Neural progenitor cell (in vitro differentiated cells): ENCODE measurements at regions not wholly inside any gene's neighbourhood (a gene's known extent, or its start where the extent isn't known, plus 50 kb on each side); places are given as distances from the start of the nearest gene placed in this dataset.

Source experiments
- DNase-seq: peaks from one replicate; pipeline ENCODE4 v3.0.0-alpha.2; 2016; ENCODE audit warnings: low spot score
- H2AFZ ChIP-seq: fragments of 200-600 bp; sonication (generic); replicated peaks from 2 replicates; pipeline ENCODE4 v1.6.1; 2016; ENCODE audit warnings: antibody characterized with exemption
- H3F3A ChIP-seq: fragments of 200-600 bp; sonication (generic); 2 replicates; pipeline ENCODE4 v1.6.1; 2016; ENCODE audit warnings: antibody characterized with exemption, low read depth
- H3K27ac ChIP-seq: fragments of 200-600 bp; sonication (generic); 2 replicates; pipeline ENCODE4 v1.5.1; 2016; ENCODE audit warnings: mild to moderate bottlenecking
- H3K27me3 ChIP-seq: fragments of 200-600 bp; sonication (generic); 2 replicates; pipeline ENCODE4 v1.6.1; 2016; ENCODE audit warnings: mild to moderate bottlenecking, moderate library complexity
- H3K36me3 ChIP-seq: fragments of 200-600 bp; sonication (generic); 2 replicates; pipeline ENCODE4 v1.5.1; 2016
- H3K4me1 ChIP-seq: fragments of 200-600 bp; sonication (generic); 2 replicates; pipeline ENCODE4 v1.6.1; 2016; ENCODE audit warnings: mixed run types
- H3K4me2 ChIP-seq: fragments of 200-600 bp; sonication (generic); 2 replicates; pipeline ENCODE4 v1.6.1; 2016
- H3K4me3 ChIP-seq: fragments of 200-600 bp; sonication (generic); 2 replicates; pipeline ENCODE4 v1.5.1; 2016
- H3K79me2 ChIP-seq: fragments of 200-600 bp; sonication (generic); 2 replicates; pipeline ENCODE4 v1.6.1; 2016; ENCODE audit warnings: low read depth
- H3K9ac ChIP-seq: fragments of 200-600 bp; sonication (generic); 2 replicates; pipeline ENCODE4 v1.6.1; 2016
- H3K9me3 ChIP-seq: fragments of 200-600 bp; sonication (generic); 2 replicates; pipeline ENCODE4 v1.5.1; 2016; ENCODE audit warnings: low read depth
- H4K20me1 ChIP-seq: fragments of 200-600 bp; sonication (generic); 2 replicates; pipeline ENCODE4 v1.6.1; 2016; ENCODE audit warnings: low read depth
- H3K27ac Mint-ChIP-seq: 3 replicates; pipeline ENCODE4 v1.8.0; 2021; ENCODE audit warnings: mixed read lengths
- H3K27me3 Mint-ChIP-seq: 2 replicates; pipeline ENCODE4 v1.8.0; 2022; ENCODE audit warnings: low read depth, mild to moderate bottlenecking, inconsistent platforms, moderate library complexity, mixed read lengths; ENCODE audit not compliant: insufficient read depth
- H3K36me3 Mint-ChIP-seq: 3 replicates; pipeline ENCODE4 v1.8.0; 2021; ENCODE audit warnings: mixed read lengths
- H3K4me1 Mint-ChIP-seq: 3 replicates; pipeline ENCODE4 v1.8.0; 2021; ENCODE audit warnings: mixed read lengths
- H3K4me3 Mint-ChIP-seq: 3 replicates; pipeline ENCODE4 v1.8.0; 2021; ENCODE audit warnings: mild to moderate bottlenecking, moderate library complexity, mixed read lengths
- H3K9me3 Mint-ChIP-seq: 3 replicates; pipeline ENCODE4 v1.8.0; 2020; ENCODE audit warnings: mixed read lengths
- CTCF ChIP-seq: fragments of 200-600 bp; sonication (generic); IDR thresholded peaks from 2 replicates; pipeline ENCODE4 v1.5.1; 2017; ENCODE audit warnings: antibody characterized with exemption, mild to moderate bottlenecking
- EZH2 ChIP-seq: fragments of 200-600 bp; sonication (generic); IDR thresholded peaks from 2 replicates; pipeline ENCODE4 v1.6.1; 2017; ENCODE audit warnings: antibody characterized with exemption, mild to moderate bottlenecking, moderate library complexity
- EZH2phosphoT487 ChIP-seq: fragments of 200-600 bp; sonication (generic); IDR thresholded peaks from 2 replicates; pipeline ENCODE4 v1.6.1; 2017; ENCODE audit warnings: antibody characterized with exemption

- DNase-seq = no peak
These were observed 402.7 kb upstream of the SALL3 start for GRCh38 chr18:78576967-78577366.

GRCh38 chr18:78579449-78579848 is 400.2 kb upstream of the SALL3 start:
- no peak overlapping the region for H3K4me3 ChIP-seq
- Mint-ChIP-seq H3K27me3 (peaks cover 7% of the 10 kb centered on the region), H3K36me3 (peaks cover 3% of the 10 kb centered on the region), H3K4me3 (no peak overlapping the region), H3K4me1 (no peaks in the 10 kb centered on the region), H3K27ac (peak overlapping the region; percentile 7), H3K9me3 (peaks cover 28% of the 10 kb centered on the region)
- TF ChIP-seq CTCF (no peak), EZH2 (no peak), EZH2phosphoT487 (no peak)
- no peaks in the 10 kb centered on the region for H3K79me2 ChIP-seq
- no peak overlapping the region for H3K27ac ChIP-seq
- H3K4me1 ChIP-seq = no peaks in the 10 kb centered on the region
- no peaks in the 10 kb centered on the region for H3K9me3 ChIP-seq
- H3K4me2 ChIP-seq = no peak overlapping the region
- no peak for DNase-seq
- no peak overlapping the region for H2AFZ ChIP-seq
- H3F3A ChIP-seq = no peaks in the 10 kb centered on the region
- H3K27me3 ChIP-seq = no peaks in the 10 kb centered on the region
- no peak overlapping the region for H3K9ac ChIP-seq
- no peaks in the 10 kb centered on the region for H3K36me3 ChIP-seq
- H4K20me1 ChIP-seq = no peaks in the 10 kb centered on the region

More at GRCh38 chr18:78576967-78577366, 402.7 kb upstream of the SALL3 start:
- Histone ChIP-seq H3K79me2 (no peaks in the 10 kb centered on the region), H2AFZ (no peak overlapping the region), H3K36me3 (no peaks in the 10 kb centered on the region), H3K27me3 (no peaks in the 10 kb centered on the region), H3K9me3 (no peaks in the 10 kb centered on the region), H3K9ac (no peak overlapping the region), H4K20me1 (no peaks in the 10 kb centered on the region), H3K4me3 (no peak overlapping the region), H3K4me2 (no peak overlapping the region), H3F3A (no peaks in the 10 kb centered on the region), H3K4me1 (no peaks in the 10 kb centered on the region), H3K27ac (no peak overlapping the region)
- TF ChIP-seq CTCF (no peak), EZH2 (no peak), EZH2phosphoT487 (no peak)
- no peaks in the 10 kb centered on the region for H3K4me1 Mint-ChIP-seq
- peaks cover 37% of the 10 kb centered on the region for H3K9me3 Mint-ChIP-seq
- H3K36me3 Mint-ChIP-seq = peaks cover 3% of the 10 kb centered on the region
- H3K4me3 Mint-ChIP-seq = no peak overlapping the region
- H3K27me3 Mint-ChIP-seq = peaks cover 7% of the 10 kb centered on the region
- H3K27ac Mint-ChIP-seq = no peak overlapping the region

GRCh38 chr18:78579854-78580577 is 399.6 kb upstream of the SALL3 start:
- Histone ChIP-seq H3K9me3 (no peaks in the 10 kb centered on the region), H3F3A (no peaks in the 10 kb centered on the region), H3K79me2 (no peaks in the 10 kb centered on the region), H3K9ac (no peak overlapping the region), H4K20me1 (no peaks in the 10 kb centered on the region), H3K36me3 (no peaks in the 10 kb centered on the region), H3K27me3 (no peaks in the 10 kb centered on the region), H3K4me2 (no peak overlapping the region), H3K4me1 (no peaks in the 10 kb centered on the region), H3K27ac (no peak overlapping the region), H2AFZ (no peak overlapping the region), H3K4me3 (no peak overlapping the region)
- H3K27me3 Mint-ChIP-seq = peaks cover 7% of the 10 kb centered on the region
- no peak for DNase-seq
- TF ChIP-seq EZH2phosphoT487 (no peak), EZH2 (no peak), CTCF (no peak)
- H3K36me3 Mint-ChIP-seq = no peaks in the 10 kb centered on the region
- H3K4me1 Mint-ChIP-seq = no peaks in the 10 kb centered on the region
- H3K27ac Mint-ChIP-seq = peak overlapping the region; percentile 7
- peaks cover 24% of the 10 kb centered on the region for H3K9me3 Mint-ChIP-seq
- H3K4me3 Mint-ChIP-seq = no peak overlapping the region
